ENCODE measurements at regions not wholly inside any gene's neighbourhood (a gene's known extent, or its start where the extent isn't known, plus 50 kb on each side); places are given as distances from the start of the nearest gene placed in this dataset.

- 47% methylated on average over 1 of the region's 2 CpGs for WGBS
Observed at GRCh38 chr7:69130396-69130795, 467.9 kb upstream of the AUTS2 start.

DNA sequence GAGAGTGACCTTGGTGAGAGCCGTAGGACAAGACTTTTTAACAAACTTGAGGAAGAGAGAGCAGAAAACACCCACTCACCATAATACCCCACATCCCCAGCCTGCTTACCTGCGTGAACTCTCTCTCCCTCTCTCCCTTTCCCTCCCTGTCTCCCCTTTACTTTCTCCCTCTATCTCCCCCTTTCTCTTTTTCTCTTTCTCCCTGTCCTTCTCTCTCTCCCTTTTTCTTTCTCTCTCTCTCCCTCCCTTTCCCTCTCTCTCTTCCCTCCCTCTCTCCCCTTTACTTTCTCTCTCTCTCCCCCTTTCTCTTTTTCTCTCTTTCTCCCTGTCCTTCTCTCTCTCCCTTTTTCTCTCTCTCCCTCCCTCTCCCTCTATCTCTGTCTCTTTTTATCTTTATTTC, 464.0 kb upstream of the AUTS2 start:
- Histone ChIP-seq H3K4ac (ENCODE audit: low read depth in 1 of 2, low read length in 2 of 2) (no peak overlapping the region), H3K14ac (ENCODE audit: low read length in 2 of 2) (no peak overlapping the region)
- 72% methylated on average over 2 of the region's 2 CpGs for WGBS

More at GRCh38 chr7:69130396-69130795, 467.9 kb upstream of the AUTS2 start:
- Histone ChIP-seq H3K4me1 (ENCODE audit: control insufficient read depth, insufficient read depth, low read depth, low read length) (no peaks in the 10 kb centered on the region), H3K36me3 (ENCODE audit: control insufficient read depth in 1 of 2, insufficient read depth in 2 of 2, low read depth in 1 of 2, low read length in 2 of 2) (no peaks in the 10 kb centered on the region), H3K4me3 (ENCODE audit: insufficient read depth in 1 of 2, low read depth in 1 of 2, low read length in 2 of 2) (no peak overlapping the region), H4K8ac (ENCODE audit: low read length) (no peak overlapping the region), H3K9ac (ENCODE audit: low read length) (no peak overlapping the region), H2BK120ac (ENCODE audit: low read depth, low read length) (no peak overlapping the region), H3K27ac (ENCODE audit: low read length, poor library complexity, severe bottlenecking) (no peak overlapping the region), H2BK12ac (ENCODE audit: low read length in 2 of 2) (no peak overlapping the region), H4K91ac (ENCODE audit: low read length) (no peak overlapping the region), H2BK15ac (ENCODE audit: low read depth, poor library complexity, severe bottlenecking) (no peak overlapping the region), H3K18ac (ENCODE audit: low read depth in 1 of 2, low read length in 2 of 2) (no peak overlapping the region), H3K27me3 (ENCODE audit: control insufficient read depth in 1 of 2, insufficient read depth in 1 of 2, low read length in 2 of 2) (peaks cover 0 to 6% of the 10 kb centered on the region in 2 experiments), H3K23ac (ENCODE audit: low read length in 2 of 2) (no peak overlapping the region), H3K4me2 (ENCODE audit: low read length, poor library complexity, severe bottlenecking) (no peak overlapping the region), H2AFZ (ENCODE audit: low read depth, low read length) (no peak overlapping the region), H3K79me1 (replicated peaks; ENCODE audit: low read length, poor library complexity, severe bottlenecking) (no peaks in the 10 kb centered on the region), H3K14ac (ENCODE audit: low read length in 2 of 2) (no peak overlapping the region), H2BK5ac (ENCODE audit: low read depth, low read length, poor library complexity, severe bottlenecking) (no peak overlapping the region), H2AK5ac (ENCODE audit: low read length, severe bottlenecking) (no peak overlapping the region), H3K9me3 (ENCODE audit: control insufficient read depth, low read length) (peaks cover 14% of the 10 kb centered on the region), H3K4ac (ENCODE audit: low read depth in 1 of 2, low read length in 2 of 2) (no peak overlapping the region)
- DNase-seq: no peak

DNA sequence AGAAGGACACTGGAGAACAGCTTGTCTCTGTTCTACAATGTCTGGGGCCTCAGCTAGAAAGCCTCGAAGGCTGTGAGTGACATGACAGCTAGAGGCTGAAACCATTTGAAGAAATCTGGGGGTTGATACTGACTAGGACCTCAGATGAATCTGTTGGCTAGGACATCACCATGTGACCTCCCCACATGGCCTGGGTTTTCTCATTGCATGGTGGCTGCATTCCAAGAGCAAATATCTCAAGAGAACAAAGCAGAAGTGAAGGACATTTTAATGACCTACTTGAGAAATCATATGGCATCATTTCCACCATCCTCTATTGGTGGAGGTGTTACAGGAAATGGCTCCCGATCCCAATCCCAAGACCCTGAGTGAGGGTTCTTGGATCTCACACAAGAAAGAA, 450.6 kb upstream of the AUTS2 start:
- Histone ChIP-seq H2AK5ac (ENCODE audit: low read length, severe bottlenecking) (no peak overlapping the region), H2BK5ac (ENCODE audit: low read depth, low read length, poor library complexity, severe bottlenecking) (no peak overlapping the region), H3K18ac (ENCODE audit: low read depth in 1 of 2, low read length in 2 of 2) (no peak overlapping the region), H3K9ac (ENCODE audit: low read length) (no peak overlapping the region), H3K36me3 (ENCODE audit: control insufficient read depth in 1 of 2, insufficient read depth in 2 of 2, low read depth in 1 of 2, low read length in 2 of 2) (no peaks in the 10 kb centered on the region), H4K91ac (ENCODE audit: low read length) (no peak overlapping the region), H2BK120ac (ENCODE audit: low read depth, low read length) (no peak overlapping the region), H3K4me1 (ENCODE audit: control insufficient read depth, insufficient read depth, low read depth, low read length) (no peaks in the 10 kb centered on the region), H2BK12ac (ENCODE audit: low read length in 2 of 2) (no peak overlapping the region), H3K9me3 (ENCODE audit: control insufficient read depth, low read length) (peaks cover 8% of the 10 kb centered on the region), H3K23ac (ENCODE audit: low read length in 2 of 2) (no peak overlapping the region), H3K4ac (ENCODE audit: low read depth in 1 of 2, low read length in 2 of 2) (no peak overlapping the region), H3K4me3 (ENCODE audit: insufficient read depth in 1 of 2, low read depth in 1 of 2, low read length in 2 of 2) (no peak overlapping the region), H2BK15ac (ENCODE audit: low read depth, poor library complexity, severe bottlenecking) (no peak overlapping the region), H3K27me3 (ENCODE audit: control insufficient read depth in 1 of 2, insufficient read depth in 1 of 2, low read length in 2 of 2) (peaks cover 0 to 4% of the 10 kb centered on the region in 2 experiments), H3K27ac (ENCODE audit: low read length, poor library complexity, severe bottlenecking) (no peak overlapping the region), H4K8ac (ENCODE audit: low read length) (no peak overlapping the region), H3K14ac (ENCODE audit: low read length in 2 of 2) (no peak overlapping the region), H3K4me2 (ENCODE audit: low read length, poor library complexity, severe bottlenecking) (no peak overlapping the region), H3K79me1 (replicated peaks; ENCODE audit: low read length, poor library complexity, severe bottlenecking) (no peaks in the 10 kb centered on the region), H2AFZ (ENCODE audit: low read depth, low read length) (no peak overlapping the region)
- no peak for DNase-seq
- WGBS: 69% methylated on average over 2 of the region's 2 CpGs

More for the DNA sequence above, 464.0 kb upstream of the AUTS2 start:
- Histone ChIP-seq H3K23ac (ENCODE audit: low read length in 2 of 2) (no peak overlapping the region), H2BK120ac (ENCODE audit: low read depth, low read length) (no peak overlapping the region), H2BK15ac (ENCODE audit: low read depth, poor library complexity, severe bottlenecking) (no peak overlapping the region), H3K27me3 (ENCODE audit: control insufficient read depth in 1 of 2, insufficient read depth in 1 of 2, low read length in 2 of 2) (peaks cover 0 to 6% of the 10 kb centered on the region in 2 experiments), H2AFZ (ENCODE audit: low read depth, low read length) (no peak overlapping the region), H3K4me2 (ENCODE audit: low read length, poor library complexity, severe bottlenecking) (no peak overlapping the region), H2BK5ac (ENCODE audit: low read depth, low read length, poor library complexity, severe bottlenecking) (no peak overlapping the region), H4K91ac (ENCODE audit: low read length) (no peak overlapping the region), H3K4me3 (ENCODE audit: insufficient read depth in 1 of 2, low read depth in 1 of 2, low read length in 2 of 2) (no peak overlapping the region), H2BK12ac (ENCODE audit: low read length in 2 of 2) (no peak overlapping the region), H3K36me3 (ENCODE audit: control insufficient read depth in 1 of 2, insufficient read depth in 2 of 2, low read depth in 1 of 2, low read length in 2 of 2) (no peaks in the 10 kb centered on the region), H3K79me1 (replicated peaks; ENCODE audit: low read length, poor library complexity, severe bottlenecking) (no peaks in the 10 kb centered on the region), H3K4me1 (ENCODE audit: control insufficient read depth, insufficient read depth, low read depth, low read length) (no peaks in the 10 kb centered on the region), H4K8ac (ENCODE audit: low read length) (no peak overlapping the region), H3K9me3 (ENCODE audit: control insufficient read depth, low read length) (peaks cover 27% of the 10 kb centered on the region), H3K27ac (ENCODE audit: low read length, poor library complexity, severe bottlenecking) (no peak overlapping the region), H3K9ac (ENCODE audit: low read length) (no peak overlapping the region), H3K18ac (ENCODE audit: low read depth in 1 of 2, low read length in 2 of 2) (no peak overlapping the region), H2AK5ac (ENCODE audit: low read length, severe bottlenecking) (no peak overlapping the region)
- no peak for DNase-seq

DNA sequence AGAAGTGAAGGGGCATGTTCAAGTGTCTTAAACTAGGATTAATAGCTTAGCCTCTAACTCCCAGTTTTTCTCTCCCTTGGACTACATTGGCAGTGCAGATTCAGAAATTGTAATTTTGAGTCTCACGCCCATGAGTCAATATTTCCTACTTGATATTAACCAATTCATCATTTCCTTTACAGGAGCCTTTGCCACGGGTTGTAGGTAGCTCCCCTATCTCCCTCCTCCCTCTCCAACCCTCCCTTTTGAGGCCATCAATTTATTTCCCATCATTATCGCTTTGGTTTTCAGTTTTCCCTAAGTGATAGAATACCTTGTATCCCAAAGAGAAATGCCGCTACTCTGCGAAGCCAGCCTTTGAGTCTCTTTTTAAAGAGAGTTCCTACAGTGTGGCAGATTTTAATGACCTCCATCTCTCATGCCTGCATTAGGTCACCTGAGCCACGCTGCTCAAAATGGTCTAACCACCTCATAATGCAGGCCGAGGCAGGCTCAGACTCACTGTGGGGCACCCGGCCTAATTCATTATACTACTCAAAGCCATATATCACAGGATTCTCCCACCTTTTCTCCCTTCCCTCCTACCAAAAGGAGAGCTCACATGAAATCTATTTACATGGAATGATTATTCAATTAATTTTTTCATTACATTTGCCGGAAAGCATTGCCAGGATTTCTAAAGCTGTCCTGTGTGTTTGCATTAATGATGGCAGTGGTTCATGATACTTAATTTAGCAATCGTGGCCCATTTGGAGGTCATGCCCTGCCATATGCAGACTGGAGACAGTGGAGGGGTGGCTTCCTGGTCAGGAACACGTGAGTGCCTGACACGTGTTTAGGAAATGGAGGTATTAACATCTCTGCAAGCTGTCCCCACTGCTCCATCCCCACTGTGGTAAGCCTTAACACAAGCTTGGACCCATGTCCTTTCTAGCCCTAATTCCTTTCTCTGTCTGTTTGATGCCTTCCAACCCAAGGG, 448.2 kb upstream of the AUTS2 start:
- H3K27me3 ChIP-seq (ENCODE audit: control insufficient read depth in 1 of 2, insufficient read depth in 1 of 2, low read length in 2 of 2): peaks cover 0 to 4% of the 10 kb centered on the region in 2 experiments
- no peaks in the 10 kb centered on the region for H3K79me1 ChIP-seq (replicated peaks; ENCODE audit: low read length, poor library complexity, severe bottlenecking)
- H3K9ac ChIP-seq (ENCODE audit: low read length): no peak overlapping the region
- H4K91ac ChIP-seq (ENCODE audit: low read length): no peak overlapping the region
- H2AFZ ChIP-seq (ENCODE audit: low read depth, low read length): no peak overlapping the region
- no peak overlapping the region for H3K4ac ChIP-seq (ENCODE audit: low read depth in 1 of 2, low read length in 2 of 2)
- H3K23ac ChIP-seq (ENCODE audit: low read length in 2 of 2): no peak overlapping the region
- no peak overlapping the region for H4K8ac ChIP-seq (ENCODE audit: low read length)
- H2AK5ac ChIP-seq (ENCODE audit: low read length, severe bottlenecking): no peak overlapping the region
- no peak overlapping the region for H3K4me2 ChIP-seq (ENCODE audit: low read length, poor library complexity, severe bottlenecking)
- H3K27ac ChIP-seq (ENCODE audit: low read length, poor library complexity, severe bottlenecking): no peak overlapping the region
- H3K4me3 ChIP-seq (ENCODE audit: insufficient read depth in 1 of 2, low read depth in 1 of 2, low read length in 2 of 2): no peak overlapping the region
- no peak for DNase-seq
- no peaks in the 10 kb centered on the region for H3K4me1 ChIP-seq (ENCODE audit: control insufficient read depth, insufficient read depth, low read depth, low read length)
- H3K14ac ChIP-seq (ENCODE audit: low read length in 2 of 2): no peak overlapping the region
- H2BK120ac ChIP-seq (ENCODE audit: low read depth, low read length): no peak overlapping the region
- no peak overlapping the region for H2BK12ac ChIP-seq (ENCODE audit: low read length in 2 of 2)
- no peak overlapping the region for H3K18ac ChIP-seq (ENCODE audit: low read depth in 1 of 2, low read length in 2 of 2)
- peaks cover 8% of the 10 kb centered on the region for H3K9me3 ChIP-seq (ENCODE audit: control insufficient read depth, low read length)
- H3K36me3 ChIP-seq (ENCODE audit: control insufficient read depth in 1 of 2, insufficient read depth in 2 of 2, low read depth in 1 of 2, low read length in 2 of 2): no peaks in the 10 kb centered on the region
- 71% methylated on average over 12 of the region's 12 CpGs for WGBS
- no peak overlapping the region for H2BK15ac ChIP-seq (ENCODE audit: low read depth, poor library complexity, severe bottlenecking)
- no peak overlapping the region for H2BK5ac ChIP-seq (ENCODE audit: low read depth, low read length, poor library complexity, severe bottlenecking)
